ENCODE measurements at regions not wholly inside any gene's neighbourhood (a gene's known extent, or its start where the extent isn't known, plus 50 kb on each side); places are given as distances from the start of the nearest gene placed in this dataset.

DNA sequence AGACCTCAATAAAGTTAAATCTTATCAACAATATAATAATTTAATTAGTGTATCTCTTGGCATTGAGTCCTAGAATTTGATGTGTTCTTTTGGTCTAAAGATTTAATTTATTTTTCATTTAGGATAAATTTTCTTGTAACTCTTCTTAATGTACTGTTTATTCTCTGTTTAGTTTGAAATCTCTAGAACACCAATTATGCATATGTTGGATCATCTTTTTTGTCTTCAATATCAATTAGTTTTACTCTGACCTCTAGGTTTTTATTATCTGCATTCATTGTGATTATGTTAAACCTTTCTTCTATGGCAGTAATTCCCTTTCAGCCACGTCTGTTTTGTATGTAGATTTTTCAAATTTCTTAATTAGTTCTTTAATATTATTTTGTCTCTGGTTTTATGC lies 93.8 kb upstream of the ARHGEF7 start:
- no peak for ATAC-seq

DNA sequence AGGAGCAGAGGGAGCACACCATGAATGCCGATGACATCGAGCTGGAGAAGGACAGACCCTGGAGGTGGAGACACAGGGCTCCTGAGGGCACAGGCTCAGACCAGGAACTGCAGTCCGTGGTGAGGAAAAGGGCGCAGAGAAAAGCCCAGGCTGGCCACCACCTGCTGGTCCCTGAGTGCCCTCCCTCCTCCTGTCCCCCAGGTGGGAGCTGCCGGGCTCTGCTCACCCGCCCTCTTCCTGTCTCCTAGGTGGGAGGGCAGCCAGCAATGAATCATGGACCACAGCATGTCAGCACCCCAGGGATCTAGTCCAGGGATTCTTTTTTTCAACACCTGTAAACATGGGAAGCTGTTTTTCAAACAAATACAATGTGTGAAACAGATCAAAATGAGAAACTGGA lies 94.6 kb upstream of the ARHGEF7 start:
- in situ Hi-C loops (cut with MboI; ENCODE audit: low sequenced_read_pairs in 4 of 4) (no loop called here), intact Hi-C loops (cut with DNase I; ENCODE audit: low total_unique reads) (no loop called here)
- H3K27me3 ChIP-seq: no peaks in the 10 kb centered on the region
- DNase-seq (no peak), ATAC-seq (no peak)
- H3K27ac ChIP-seq: no peak overlapping the region
- no peaks in the 10 kb centered on the region for H3K36me3 ChIP-seq
- TF ChIP-seq, protein P1, sequence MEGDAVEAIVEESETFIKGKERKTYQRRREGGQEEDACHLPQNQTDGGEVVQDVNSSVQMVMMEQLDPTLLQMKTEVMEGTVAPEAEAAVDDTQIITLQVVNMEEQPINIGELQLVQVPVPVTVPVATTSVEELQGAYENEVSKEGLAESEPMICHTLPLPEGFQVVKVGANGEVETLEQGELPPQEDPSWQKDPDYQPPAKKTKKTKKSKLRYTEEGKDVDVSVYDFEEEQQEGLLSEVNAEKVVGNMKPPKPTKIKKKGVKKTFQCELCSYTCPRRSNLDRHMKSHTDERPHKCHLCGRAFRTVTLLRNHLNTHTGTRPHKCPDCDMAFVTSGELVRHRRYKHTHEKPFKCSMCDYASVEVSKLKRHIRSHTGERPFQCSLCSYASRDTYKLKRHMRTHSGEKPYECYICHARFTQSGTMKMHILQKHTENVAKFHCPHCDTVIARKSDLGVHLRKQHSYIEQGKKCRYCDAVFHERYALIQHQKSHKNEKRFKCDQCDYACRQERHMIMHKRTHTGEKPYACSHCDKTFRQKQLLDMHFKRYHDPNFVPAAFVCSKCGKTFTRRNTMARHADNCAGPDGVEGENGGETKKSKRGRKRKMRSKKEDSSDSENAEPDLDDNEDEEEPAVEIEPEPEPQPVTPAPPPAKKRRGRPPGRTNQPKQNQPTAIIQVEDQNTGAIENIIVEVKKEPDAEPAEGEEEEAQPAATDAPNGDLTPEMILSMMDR (IDR thresholded peaks at IDR 0.05 in 4 of 5, conservative IDR thresholded peaks at IDR 0.05 in 1 of 5): no peak
- no peak for TF ChIP-seq POLR2A (IDR thresholded peaks at IDR 0.05)
- no peaks in the 10 kb centered on the region for H3K4me1 ChIP-seq
- peaks cover 0 to 3% (median 0%) of the 10 kb centered on the region in 3 donors for H3K9me3 ChIP-seq
- no peak overlapping the region for H3K4me3 ChIP-seq

More for the DNA sequence above, 93.8 kb upstream of the ARHGEF7 start:
- TF ChIP-seq, protein P1 (IDR thresholded peaks at IDR 0.05 in 4 of 5, conservative IDR thresholded peaks at IDR 0.05 in 1 of 5): no peak
- no peak for TF ChIP-seq POLR2A (IDR thresholded peaks at IDR 0.05)
- Histone ChIP-seq H3K36me3 (no peaks in the 10 kb centered on the region), H3K27ac (no peak overlapping the region), H3K4me1 (no peaks in the 10 kb centered on the region), H3K9me3 (peaks cover 0 to 3% (median 0%) of the 10 kb centered on the region in 3 donors), H3K4me3 (no peak overlapping the region), H3K27me3 (no peaks in the 10 kb centered on the region)
- DNase-seq: no peak
- in situ Hi-C loops (cut with MboI; ENCODE audit: low sequenced_read_pairs in 4 of 4) (no loop called here), intact Hi-C loops (cut with DNase I; ENCODE audit: low total_unique reads) (no loop called here)

DNA sequence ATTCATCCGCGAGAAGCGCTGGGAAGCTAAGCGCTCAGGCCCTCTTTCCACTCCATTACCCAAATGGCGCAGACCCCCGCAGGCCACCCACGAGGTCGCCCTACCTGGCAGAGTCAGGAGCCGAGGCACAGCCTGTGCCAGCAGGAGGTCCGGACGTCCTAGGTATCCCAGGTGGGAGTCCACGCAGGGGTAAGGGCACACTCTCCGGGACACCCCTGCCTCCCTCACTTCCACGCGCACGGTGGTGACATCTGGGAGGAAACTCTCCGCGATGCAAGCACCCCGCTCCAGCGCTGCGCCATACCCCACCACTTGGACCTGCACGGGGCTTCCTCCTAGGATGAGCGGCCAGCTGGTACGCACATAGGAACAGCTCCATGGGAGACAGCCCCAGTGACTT lies 95.1 kb upstream of the ARHGEF7 start:
- intact Hi-C loops (cut with DNase I; ENCODE audit: low total_unique reads): no loop called here
- Histone ChIP-seq H3K36me3 (no peaks in the 10 kb centered on the region), H3K4me3 (no peak overlapping the region), H3K4me1 (no peaks in the 10 kb centered on the region), H3K27ac (no peak overlapping the region), H3K27me3 (no peaks in the 10 kb centered on the region), H3K9me3 (peaks cover 0 to 3% (median 0%) of the 10 kb centered on the region in 3 donors)
- DNase-seq (no peak), ATAC-seq (no peak)
- in situ Hi-C loops (cut with MboI; ENCODE audit: low sequenced_read_pairs in 4 of 4): no loop called here
- TF ChIP-seq, protein P1 (IDR thresholded peaks at IDR 0.05 in 4 of 5, conservative IDR thresholded peaks at IDR 0.05 in 1 of 5): no peak
- TF ChIP-seq POLR2A (IDR thresholded peaks at IDR 0.05): no peak

DNA sequence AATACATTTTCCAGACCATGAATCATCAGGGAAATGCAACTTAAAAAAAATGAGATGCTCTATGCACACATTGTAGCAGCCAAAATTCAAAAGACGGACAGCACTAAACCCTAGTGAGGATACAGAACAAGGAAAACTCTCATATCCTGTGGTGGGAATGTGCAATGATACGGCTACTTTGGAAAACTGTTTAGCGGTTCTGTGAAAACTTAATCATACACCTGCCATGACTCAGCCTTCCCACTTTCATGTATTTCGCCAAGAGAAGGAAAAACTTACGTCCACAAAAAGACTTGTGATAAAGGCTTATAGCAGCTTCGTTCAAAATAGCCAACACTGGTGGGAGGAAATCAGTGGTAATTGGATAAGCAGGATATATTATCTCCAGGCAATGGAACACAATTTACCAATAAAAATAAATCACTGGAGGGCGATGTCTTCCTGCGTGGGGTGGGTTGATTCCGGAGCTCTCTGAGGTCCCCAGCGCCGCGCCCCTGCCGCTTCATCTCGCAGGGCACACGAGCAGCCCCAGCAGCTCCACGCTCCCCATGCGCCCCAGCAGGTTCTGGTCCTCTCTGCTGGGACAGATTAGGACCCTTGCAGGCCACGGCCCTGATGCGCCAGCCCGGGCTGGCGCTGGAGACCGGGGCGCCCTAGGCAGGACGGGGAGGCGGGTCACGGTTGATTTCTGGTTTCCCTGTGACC lies 97.2 kb upstream of the ARHGEF7 start:
- Histone ChIP-seq H3K4me3 (no peak overlapping the region), H3K27me3 (no peaks in the 10 kb centered on the region), H3K9me3 (peaks cover 0 to 3% (median 0%) of the 10 kb centered on the region in 3 donors), H3K36me3 (no peaks in the 10 kb centered on the region), H3K27ac (no peak overlapping the region), H3K4me1 (no peaks in the 10 kb centered on the region)
- intact Hi-C loops (cut with DNase I; ENCODE audit: low total_unique reads): no loop called here
- no peak for DNase-seq
- TF ChIP-seq POLR2A (IDR thresholded peaks at IDR 0.05): no peak
- TF ChIP-seq, protein P1 (IDR thresholded peaks at IDR 0.05 in 4 of 5, conservative IDR thresholded peaks at IDR 0.05 in 1 of 5): no peak
- ATAC-seq: no peak
- in situ Hi-C loops (cut with MboI; ENCODE audit: low sequenced_read_pairs in 4 of 4): no loop called here

DNA sequence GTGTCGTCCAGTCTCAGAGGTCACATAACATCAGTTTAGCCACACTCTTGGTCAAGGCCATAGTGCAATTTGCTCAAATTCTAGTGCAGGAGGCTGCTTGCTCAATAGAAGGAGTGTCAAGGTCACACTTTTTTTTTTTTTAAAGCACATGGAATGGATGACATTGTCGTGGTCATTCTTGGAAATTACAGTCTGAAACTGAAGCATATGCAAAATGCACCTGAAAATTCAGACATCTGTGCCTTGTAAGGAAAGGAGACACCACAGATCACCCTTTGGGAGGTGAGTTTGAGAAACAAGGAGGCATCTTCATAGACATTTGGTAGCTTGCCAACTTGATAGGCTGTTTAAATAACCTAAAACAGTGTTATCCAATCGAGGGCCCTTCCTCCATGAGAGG lies 98.3 kb upstream of the ANKRD10 start:
- no peaks in the 10 kb centered on the region for H3K27me3 ChIP-seq
- no peak for DNase-seq
- no peak for ATAC-seq
- TF ChIP-seq, protein P1 (IDR thresholded peaks at IDR 0.05 in 4 of 5, conservative IDR thresholded peaks at IDR 0.05 in 1 of 5): no peak
- no peak for TF ChIP-seq POLR2A (IDR thresholded peaks at IDR 0.05)
- in situ Hi-C loops (cut with MboI; ENCODE audit: low sequenced_read_pairs in 4 of 4): no loop called here
- H3K27ac ChIP-seq: no peak overlapping the region
- no peaks in the 10 kb centered on the region for H3K36me3 ChIP-seq
- H3K4me1 ChIP-seq: no peaks in the 10 kb centered on the region
- intact Hi-C loops (cut with DNase I; ENCODE audit: low total_unique reads): no loop called here
- H3K4me3 ChIP-seq: no peak overlapping the region
- H3K9me3 ChIP-seq: no peaks in the 10 kb centered on the region

Data from gastrocnemius medialis (tissue), 4 donors.